K562 (cell line): ENCODE measurements at regions not wholly inside any gene's neighbourhood (a gene's known extent, or its start where the extent isn't known, plus 50 kb on each side); places are given as distances from the start of the nearest gene placed in this dataset.

Experiments used
- ATAC-seq: fragments of 200-7000 bp; cut with Tn5 transposase; 3 replicates; pipeline ENCODE4 v1.9.1; 2020; ENCODE audit warnings: moderate library complexity
- BruUV-seq: library from RNA; stranded (reverse); fragments of 400-500 nt; replicated peaks from 2 replicates; lab custom pipeline; 2021; lab: Mats Ljungman, UMichigan
- CTCF ChIA-PET: fragments of 300-600 bp; formaldehyde crosslinking; extraction: SDS; loops from one replicate; lab custom pipeline; 2021; ENCODE audit warnings: low intra/inter-chr PET ratio; lab: Yijun Ruan, JAX
- POLR2A ChIA-PET: fragments of 300-600, 350-650 bp; sonication (Branson Sonifier 250); formaldehyde crosslinking; extraction: SDS; loops from one replicate; lab custom pipeline; 2021; ENCODE audit warnings: antibody characterized with exemption, inconsistent platforms; lab: Yijun Ruan, JAX
- DNase-seq, 4 experiments: peaks; one replicate each; pipeline versions ENCODE4 v3.0.0 to v3.0.0-alpha.2; 2011 to 2018; ENCODE audit warnings: low spot score in 3 of 4, mixed read lengths in 3 of 4; ENCODE audit errors: extremely low read depth in 1 of 4
- FAIRE-seq: peaks from 2 replicates; lab custom pipeline; 2011; peaks lifted over from hg19 to GRCh38; lab: Jason Lieb, UNC
- H2AFZ ChIP-seq: 2 replicates; pipeline ENCODE4 v1.6.0; 2011; ENCODE audit warnings: low read depth, low read length, control low read depth, inconsistent platforms
- H3K27ac ChIP-seq: fragments of 200-600 bp; 3 replicates; pipeline ENCODE4 v1.8.0; 2011; ENCODE audit warnings: low read depth, mild to moderate bottlenecking, control low read depth, inconsistent platforms, low read length, moderate library complexity, mixed read lengths; ENCODE audit errors: extremely low read depth
- H3K27me3 ChIP-seq, 2 experiments: fragments of 300-600 bp in 1 of 2; 2 replicates in 1 of 2; 3 replicates in 1 of 2; pipeline versions ENCODE4 v1.6.0 to v1.8.0; 2011; ENCODE audit warnings: inconsistent platforms in 2 of 2, low read length in 2 of 2, mild to moderate bottlenecking in 1 of 2, mixed read lengths in 1 of 2, moderate library complexity in 1 of 2; ENCODE audit not compliant: control insufficient read depth in 2 of 2, insufficient read depth in 2 of 2
- H3K36me3 ChIP-seq: fragments of 300-600 bp; 3 replicates; pipeline ENCODE4 v1.8.0; 2011; ENCODE audit warnings: mild to moderate bottlenecking, low read length, inconsistent platforms; ENCODE audit not compliant: control insufficient read depth, insufficient read depth
- H3K4me1 ChIP-seq, 2 experiments: fragments of 200-600 bp in 1 of 2; replicated peaks in 1 of 2; 2 replicates in 1 of 2; 3 replicates in 1 of 2; pipeline versions ENCODE4 v1.5.1 to v1.8.0; 2011; ENCODE audit warnings: inconsistent platforms in 2 of 2, low read length in 2 of 2, mild to moderate bottlenecking in 1 of 2, mixed read lengths in 1 of 2, moderate library complexity in 1 of 2; ENCODE audit not compliant: control insufficient read depth in 2 of 2, insufficient read depth in 2 of 2
- H3K4me2 ChIP-seq: 2 replicates; pipeline ENCODE4 v1.6.1; 2011; ENCODE audit warnings: low read length, control low read depth, inconsistent platforms, mixed read lengths; ENCODE audit not compliant: insufficient read depth
- H3K4me3 ChIP-seq: fragments of 200-600 bp; sonication (generic), shearing (Covaris generic); 2 replicates; pipeline ENCODE4 v1.5.1; 2016; ENCODE audit warnings: control low read depth, inconsistent platforms
- H3K79me2 ChIP-seq: fragments of 200-600 bp; 3 replicates; pipeline ENCODE4 v1.8.0; 2011; ENCODE audit warnings: low read length, inconsistent platforms; ENCODE audit not compliant: control insufficient read depth, insufficient read depth
- H3K9ac ChIP-seq, 2 experiments: 2 replicates each; pipeline versions ENCODE4 v1.6.0 to v1.6.1; 2011; ENCODE audit warnings: low read depth in 2 of 2, low read length in 2 of 2, control low read depth in 1 of 2, inconsistent platforms in 1 of 2, mild to moderate bottlenecking in 1 of 2, mixed read lengths in 1 of 2; ENCODE audit not compliant: insufficient read depth in 1 of 2
- H3K9me1 ChIP-seq: one replicate; pipeline ENCODE4 v1.6.0; 2011; ENCODE audit warnings: inconsistent platforms, mild to moderate bottlenecking, low read length, moderate library complexity; ENCODE audit not compliant: control insufficient read depth, insufficient read depth
- H3K9me3 ChIP-seq: replicated peaks from 2 replicates; pipeline ENCODE4 v1.5.1; 2011; ENCODE audit warnings: low read depth, low read length, inconsistent platforms; ENCODE audit not compliant: control insufficient read depth, insufficient read depth
- H4K20me1 ChIP-seq: replicated peaks from 2 replicates; pipeline ENCODE4 v1.6.1; 2011; ENCODE audit warnings: low read length, inconsistent platforms, mixed read lengths; ENCODE audit not compliant: control insufficient read depth, insufficient read depth
- MAFG ChIP-seq: fragments of 450-650 bp; conservative IDR thresholded peaks from 2 replicates; pipeline ENCODE4 v1.6.1; 2016; ENCODE audit warnings: missing genetic modification characterization, missing compliant biosample characterization
- RAD21 ChIP-seq, 2 experiments: fragments of 250-450 bp in 1 of 2; fragments of 450-650 bp in 1 of 2; sonication (Bioruptor Pico) in 1 of 2; formaldehyde crosslinking in 1 of 2; IDR thresholded peaks in 1 of 2; conservative IDR thresholded peaks in 1 of 2; 2 replicates each; pipeline versions ENCODE4 v1.4.0 to v1.8.0; 2020 to 2022; ENCODE audit warnings: mild to moderate bottlenecking in 2 of 2, moderate library complexity in 1 of 2
- RBM14 ChIP-seq: fragments of 200-400 bp; formaldehyde crosslinking; IDR thresholded peaks from 2 replicates; pipeline ENCODE4 v1.6.1; 2018; ENCODE audit warnings: low read depth, mild to moderate bottlenecking, low read length, moderate library complexity, borderline replicate concordance; ENCODE audit not compliant: insufficient read depth
- SMARCB1 ChIP-seq: IDR thresholded peaks from 2 replicates; pipeline ENCODE4 v1.6.1; 2011; ENCODE audit warnings: improper control_type of control experiment, low read depth; ENCODE audit not compliant: insufficient read length
- TEAD4 ChIP-seq, 2 experiments: sonication (generic) in 1 of 2; formaldehyde crosslinking in 1 of 2; IDR thresholded peaks; 2 replicates each; pipeline versions ENCODE4 v1.6.1 to v1.8.0; 2012 to 2022; ENCODE audit warnings: borderline replicate concordance in 1 of 2, inconsistent platforms in 1 of 2, low read length in 1 of 2, mild to moderate bottlenecking in 1 of 2, missing genetic modification reagents in 1 of 2
- ZFP30 ChIP-seq: fragments of 250-450 bp; sonication (Bioruptor Pico); IDR thresholded peaks from 2 replicates; pipeline ENCODE4 v1.8.0; 2022; ENCODE audit warnings: moderate library complexity, mild to moderate bottlenecking, inconsistent platforms, borderline replicate concordance
- ZNF3 ChIP-seq: fragments of 250-450 bp; sonication (Bioruptor Pico); IDR thresholded peaks from 2 replicates; pipeline ENCODE4 v1.5.0; 2021; ENCODE audit warnings: mild to moderate bottlenecking, moderate library complexity
- WGBS: fragments of 100-300 bp; shearing (Covaris generic); methylation state at CpG from one replicate; pipeline ENCODE4 v1.1.6; 2016; ENCODE audit warnings: low coverage, mixed read lengths; ENCODE audit not compliant: insufficient coverage; ENCODE audit errors: missing lambda C conversion rate; 5-methylcytosine and 5-hydroxymethylcytosine counted together
- in situ Hi-C: fragments of 300-500 bp; cut with MboI; formaldehyde crosslinking; loops from 4 replicates; pipeline ENCODE4 v1.15.0; 2018; ENCODE audit warnings: inconsistent platforms, mixed read lengths
- intact Hi-C: fragments of 100-400 bp; cut with micrococcal nuclease; formaldehyde crosslinking; loops from 2 replicates; pipeline ENCODE4 v1.14.2; 2022

- DNase-seq (no peak), FAIRE-seq (no peak), ATAC-seq (no peak)
- in situ Hi-C loops (no loop called here), intact Hi-C loops (no loop called here)
- Histone ChIP-seq H3K4me1 (no peaks in the 10 kb centered on the region), H3K36me3 (no peaks in the 10 kb centered on the region), H3K4me2 (no peak overlapping the region), H2AFZ (no peak overlapping the region), H3K9ac (no peak overlapping the region), H3K79me2 (no peaks in the 10 kb centered on the region), H3K27me3 (no peaks in the 10 kb centered on the region; a peak in 1 of 5 replicates), H3K27ac (no peak overlapping the region), H3K9me3 (no peaks in the 10 kb centered on the region), H3K4me3 (no peak overlapping the region), H4K20me1 (no peaks in the 10 kb centered on the region), H3K9me1 (no peaks in the 10 kb centered on the region)
- POLR2A ChIA-PET = no interaction called here
- TF ChIP-seq RBM14 (no peak), MAFG (peak; percentile 48)
- CTCF ChIA-PET = no interaction called here
- BruUV-seq = no TSS peak
These were observed 83.1 kb downstream of the FAM161A start for GRCh38 chr2:61770746-61771145.

GRCh38 chr2:61770298-61770697, 83.6 kb downstream of the FAM161A start:
- Histone ChIP-seq H3K36me3 (no peaks in the 10 kb centered on the region), H3K27me3 (no peaks in the 10 kb centered on the region; a peak in 1 of 5 replicates), H2AFZ (no peak overlapping the region), H3K9ac (no peak overlapping the region), H3K9me3 (no peaks in the 10 kb centered on the region), H3K4me3 (no peak overlapping the region), H3K27ac (no peak overlapping the region), H4K20me1 (no peaks in the 10 kb centered on the region), H3K4me2 (no peak overlapping the region), H3K4me1 (no peaks in the 10 kb centered on the region), H3K9me1 (no peaks in the 10 kb centered on the region), H3K79me2 (no peaks in the 10 kb centered on the region)
- ChIA-PET CTCF (no interaction called here), POLR2A (no interaction called here)
- 6% methylated on average over 1 of the region's 1 CpG for WGBS
- TF ChIP-seq SMARCB1 (no peak), ZFP30 (CRISPR knock-in tag) (no peak), RAD21 (CRISPR knock-in tag; conservative IDR thresholded peaks at IDR 0.05 in 1 of 2, IDR thresholded peaks at IDR 0.05 in 1 of 2) (no peak), ZNF3 (CRISPR knock-in tag) (no peak), TEAD4 (IDR thresholded peaks at IDR 0.05; ENCODE audit: low read length) (no peak), TEAD4 (CRISPR knock-in tag; IDR thresholded peaks at IDR 0.05; ENCODE audit: borderline replicate concordance) (no peak)
- in situ Hi-C loops = no loop called here
- no peak for ATAC-seq
- BruUV-seq = no TSS peak
- intact Hi-C loops = no loop called here
- FAIRE-seq = no peak
- no peak for DNase-seq
